Activated CD4-positive, CD25-positive, alpha-beta regulatory T cell (primary cell): ENCODE measurements at regions not wholly inside any gene's neighbourhood (a gene's known extent, or its start where the extent isn't known, plus 50 kb on each side); places are given as distances from the start of the nearest gene placed in this dataset.

Experiments
- DNase-seq, 4 experiments: peaks; one replicate each; lab custom pipeline; 2025; lab: John Stamatoyannopoulos, UW

- no peak for DNase-seq
These were observed 52.0 kb upstream of the NPTX2 start for GRCh38 chr7:98565103-98565502.

GRCh38 chr7:98562871-98563495, 54.1 kb upstream of the NPTX2 start:
- DNase-seq, result no peak

GRCh38 chr7:98562381-98562823, 54.7 kb upstream of the NPTX2 start:
- DNase-seq, result no peak

GRCh38 chr7:98559958-98560357, 57.1 kb upstream of the NPTX2 start:
- no peak for DNase-seq

- no peak for DNase-seq
These were observed 57.9 kb upstream of the NPTX2 start for GRCh38 chr7:98559219-98559618.

- no peak for DNase-seq
These were observed 59.5 kb upstream of the NPTX2 start for GRCh38 chr7:98557538-98558031.

GRCh38 chr7:98556288-98556687, 60.8 kb upstream of the NPTX2 start:
- no peak for DNase-seq

- no peak for DNase-seq
These were observed 61.7 kb upstream of the NPTX2 start for GRCh38 chr7:98555403-98555802.

- no peak for DNase-seq
These were observed 63.4 kb upstream of the NPTX2 start for GRCh38 chr7:98553666-98554065.

GRCh38 chr7:98551611-98552273, 65.3 kb upstream of the NPTX2 start:
- DNase-seq, result no peak

- DNase-seq, result no peak
These were observed 68.1 kb upstream of the NPTX2 start for GRCh38 chr7:98548971-98549370.

- no peak for DNase-seq
These were observed 68.7 kb upstream of the NPTX2 start for GRCh38 chr7:98548370-98548769.

- DNase-seq, result no peak
These were observed 76.0 kb upstream of the NPTX2 start for GRCh38 chr7:98541101-98541500.

GRCh38 chr7:98539865-98540264, 77.2 kb upstream of the NPTX2 start:
- no peak for DNase-seq

- no peak for DNase-seq
These were observed 80.3 kb upstream of the NPTX2 start for GRCh38 chr7:98536803-98537202.

- no peak for DNase-seq
These were observed 82.6 kb upstream of the NPTX2 start for GRCh38 chr7:98534493-98534892.

- no peak for DNase-seq
These were observed 85.4 kb upstream of the NPTX2 start for GRCh38 chr7:98531717-98532116.

- no peak for DNase-seq
These were observed 89.0 kb upstream of the NPTX2 start for GRCh38 chr7:98528079-98528478.

- no peak for DNase-seq
These were observed 91.0 kb upstream of the NPTX2 start for GRCh38 chr7:98526059-98526458.

- DNase-seq, result no peak
These were observed 95.9 kb upstream of the NPTX2 start for GRCh38 chr7:98521089-98521692.

GRCh38 chr7:98520356-98520951, 96.6 kb upstream of the NPTX2 start:
- no peak for DNase-seq

- DNase-seq, result no peak
These were observed 98.7 kb upstream of the NPTX2 start for GRCh38 chr7:98518159-98518947.
